Fibroblast of lung (primary cell): ENCODE measurements at regions not wholly inside any gene's neighbourhood (a gene's known extent, or its start where the extent isn't known, plus 50 kb on each side); places are given as distances from the start of the nearest gene placed in this dataset.

Experiments
- DNase-seq, 2 donors: peaks; one replicate each; pipeline versions ENCODE4 v3.0.0 to v3.0.0-alpha.2; 2010; ENCODE audit warnings: low read depth in 2 of 2
- H2AFZ ChIP-seq: 2 replicates; pipeline ENCODE4 v1.5.1; 2012; ENCODE audit warnings: low read length, control low read depth, inconsistent platforms
- H3K27ac ChIP-seq: 2 replicates; pipeline ENCODE4 v1.5.1; 2011; ENCODE audit warnings: low read length, control low read depth; ENCODE audit not compliant: insufficient read depth
- H3K27me3 ChIP-seq: 2 replicates; pipeline ENCODE4 v1.5.1; 2011; ENCODE audit warnings: mild to moderate bottlenecking, low read length; ENCODE audit not compliant: control insufficient read depth, insufficient read depth
- H3K36me3 ChIP-seq: 2 replicates; pipeline ENCODE4 v1.5.1; 2011; ENCODE audit warnings: low read length; ENCODE audit not compliant: control insufficient read depth, insufficient read depth
- H3K4me1 ChIP-seq: 2 replicates; pipeline ENCODE4 v1.5.1; 2011; ENCODE audit warnings: low read length; ENCODE audit not compliant: control insufficient read depth, insufficient read depth; ENCODE audit errors: extremely low read depth
- H3K4me2 ChIP-seq: 2 replicates; pipeline ENCODE4 v1.5.1; 2011; ENCODE audit warnings: low read length, control low read depth; ENCODE audit not compliant: insufficient read depth; ENCODE audit errors: extremely low read depth
- H3K4me3 ChIP-seq, 4 experiments: fragments of 200-600 bp in 1 of 4; sonication (generic) in 1 of 4; replicated peaks in 1 of 4; 2 replicates each; pipeline ENCODE4 v1.5.1; 2011 to 2016; ENCODE audit warnings: low read length in 4 of 4, low read depth in 3 of 4, mild to moderate bottlenecking in 3 of 4, control low read depth in 2 of 4, inconsistent platforms in 1 of 4, mixed read lengths in 1 of 4; ENCODE audit not compliant: insufficient read depth in 1 of 4; ENCODE audit errors: control extremely low read depth in 1 of 4
- H3K79me2 ChIP-seq: 2 replicates; pipeline ENCODE4 v1.5.1; 2012; ENCODE audit warnings: mild to moderate bottlenecking, low read length, inconsistent platforms; ENCODE audit not compliant: control insufficient read depth, insufficient read depth
- H3K9ac ChIP-seq: 2 replicates; pipeline ENCODE4 v1.5.1; 2011; ENCODE audit warnings: mild to moderate bottlenecking, low read length, control low read depth; ENCODE audit not compliant: insufficient read depth
- H3K9me3 ChIP-seq: 2 replicates; pipeline ENCODE4 v1.5.1; 2012; ENCODE audit warnings: low read depth, low read length; ENCODE audit not compliant: control insufficient read depth, insufficient read depth
- H4K20me1 ChIP-seq: 2 replicates; pipeline ENCODE4 v1.5.1; 2011; ENCODE audit warnings: low read length; ENCODE audit not compliant: control insufficient read depth, insufficient read depth; ENCODE audit errors: extremely low read depth
- EZH2 ChIP-seq: IDR thresholded peaks from 2 replicates; pipeline ENCODE4 v1.5.1; 2012; ENCODE audit warnings: low read length, control low read depth, mild to moderate bottlenecking; ENCODE audit errors: missing control alignments
- TF ChIP-seq, protein P1 (sequence below), 2 donors: IDR thresholded peaks in 1 of 2; conservative IDR thresholded peaks in 1 of 2; 1 replicate in 1 of 2; 2 replicates in 1 of 2; pipeline ENCODE4 v1.5.1; 2011 to 2012; ENCODE audit warnings: low read length in 2 of 2, control low read depth in 1 of 2, inconsistent platforms in 1 of 2, low read depth in 1 of 2, mild to moderate bottlenecking in 1 of 2

DNA sequence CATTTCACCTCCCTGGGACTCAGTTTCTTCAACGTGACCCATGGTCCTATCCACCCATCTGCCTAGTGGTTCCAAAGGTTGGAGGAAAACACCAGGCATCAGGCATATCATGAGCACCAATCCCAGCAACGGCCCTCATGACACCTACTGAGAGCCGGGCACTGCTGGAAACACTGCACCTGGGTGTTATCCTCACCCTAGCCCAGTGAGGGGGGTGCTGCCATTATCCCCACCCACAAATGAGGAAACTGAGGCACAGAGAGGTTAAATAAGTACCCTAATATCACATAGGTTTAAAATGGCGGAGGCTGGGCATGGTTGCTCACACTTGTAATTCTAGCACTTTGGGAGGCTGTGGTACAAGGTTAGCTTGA is 206.9 kb downstream of the MATN1 start:
- no peaks in the 10 kb centered on the region for H3K9me3 ChIP-seq
- H3K4me1 ChIP-seq: no peaks in the 10 kb centered on the region
- H3K36me3 ChIP-seq: no peaks in the 10 kb centered on the region
- H3K27ac ChIP-seq: no peak overlapping the region
- no peaks in the 10 kb centered on the region for H3K27me3 ChIP-seq
- no peak for TF ChIP-seq EZH2
- TF ChIP-seq, protein P1, sequence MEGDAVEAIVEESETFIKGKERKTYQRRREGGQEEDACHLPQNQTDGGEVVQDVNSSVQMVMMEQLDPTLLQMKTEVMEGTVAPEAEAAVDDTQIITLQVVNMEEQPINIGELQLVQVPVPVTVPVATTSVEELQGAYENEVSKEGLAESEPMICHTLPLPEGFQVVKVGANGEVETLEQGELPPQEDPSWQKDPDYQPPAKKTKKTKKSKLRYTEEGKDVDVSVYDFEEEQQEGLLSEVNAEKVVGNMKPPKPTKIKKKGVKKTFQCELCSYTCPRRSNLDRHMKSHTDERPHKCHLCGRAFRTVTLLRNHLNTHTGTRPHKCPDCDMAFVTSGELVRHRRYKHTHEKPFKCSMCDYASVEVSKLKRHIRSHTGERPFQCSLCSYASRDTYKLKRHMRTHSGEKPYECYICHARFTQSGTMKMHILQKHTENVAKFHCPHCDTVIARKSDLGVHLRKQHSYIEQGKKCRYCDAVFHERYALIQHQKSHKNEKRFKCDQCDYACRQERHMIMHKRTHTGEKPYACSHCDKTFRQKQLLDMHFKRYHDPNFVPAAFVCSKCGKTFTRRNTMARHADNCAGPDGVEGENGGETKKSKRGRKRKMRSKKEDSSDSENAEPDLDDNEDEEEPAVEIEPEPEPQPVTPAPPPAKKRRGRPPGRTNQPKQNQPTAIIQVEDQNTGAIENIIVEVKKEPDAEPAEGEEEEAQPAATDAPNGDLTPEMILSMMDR (conservative IDR thresholded peaks at IDR 0.05 in 1 of 2, IDR thresholded peaks at IDR 0.05 in 1 of 2; ENCODE audit: low read depth in 1 of 2, low read length in 2 of 2): no peak
- H3K4me3 ChIP-seq: no peak overlapping the region
- H3K4me2 ChIP-seq: no peak overlapping the region
- DNase-seq: no peak
- H4K20me1 ChIP-seq: no peaks in the 10 kb centered on the region
- H3K79me2 ChIP-seq: no peaks in the 10 kb centered on the region
- no peak overlapping the region for H2AFZ ChIP-seq
- no peak overlapping the region for H3K9ac ChIP-seq

DNA sequence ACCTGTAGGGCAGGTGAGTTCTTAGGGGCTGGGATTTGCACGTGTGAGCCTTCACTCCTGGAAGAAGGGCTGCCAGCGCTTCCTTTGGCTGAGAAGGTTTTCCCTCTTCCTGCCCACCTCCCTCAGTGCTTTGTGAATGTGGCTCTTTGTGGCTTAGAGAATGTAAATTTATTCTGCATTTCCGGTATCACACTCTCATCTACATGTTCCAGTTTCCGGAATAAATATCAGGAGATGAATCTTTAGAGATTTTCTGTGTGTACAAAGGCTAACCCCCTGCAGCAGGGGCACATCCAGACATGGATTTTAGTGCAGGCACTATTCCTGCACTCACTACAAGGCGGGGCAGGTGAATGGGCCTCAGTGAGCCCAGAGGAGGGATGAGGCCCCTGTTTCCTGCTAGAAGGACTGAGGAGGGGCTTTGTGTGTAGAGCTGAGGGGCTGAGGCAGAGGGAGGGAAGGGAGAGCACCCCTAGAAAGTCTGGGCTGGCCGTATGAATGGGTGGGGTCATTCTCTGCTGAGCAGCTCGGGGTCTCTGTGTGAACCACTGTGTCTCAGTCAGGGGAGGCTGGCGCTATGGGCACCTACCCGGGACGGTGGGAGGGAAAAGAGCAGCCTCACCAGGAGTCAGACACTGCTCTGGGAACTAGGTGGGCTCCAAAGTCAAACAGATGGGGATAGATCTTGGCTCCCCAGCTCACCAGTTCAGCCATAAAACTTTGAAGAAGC is 207.5 kb downstream of the MATN1 start:
- no peak for TF ChIP-seq EZH2
- TF ChIP-seq, protein P1 (conservative IDR thresholded peaks at IDR 0.05 in 1 of 2, IDR thresholded peaks at IDR 0.05 in 1 of 2; ENCODE audit: low read depth in 1 of 2, low read length in 2 of 2): no peak

DNA sequence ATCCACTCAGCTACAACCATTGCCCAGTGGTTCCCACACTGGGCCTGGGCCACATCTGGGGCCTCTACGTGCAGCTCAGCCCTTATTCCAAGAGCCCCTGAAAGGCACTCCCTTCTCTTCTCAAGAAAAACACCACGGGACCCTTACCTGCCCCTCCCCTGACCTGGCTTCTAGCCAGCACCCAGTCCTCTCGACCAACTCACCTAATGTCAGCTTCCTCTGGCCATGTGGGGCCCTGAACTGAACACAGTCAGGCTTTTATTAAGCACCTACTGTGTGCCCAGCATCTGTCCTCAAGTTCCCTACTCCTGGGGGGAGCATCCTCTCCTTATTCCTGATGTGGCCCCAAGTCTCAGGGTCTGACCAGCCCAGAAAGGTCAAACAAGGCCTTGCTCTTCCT is 208.4 kb downstream of the MATN1 start:
- Histone ChIP-seq H3K79me2 (no peaks in the 10 kb centered on the region), H3K4me3 (no peak overlapping the region), H3K27ac (no peak overlapping the region), H4K20me1 (no peaks in the 10 kb centered on the region), H3K9me3 (no peaks in the 10 kb centered on the region), H3K4me2 (no peak overlapping the region), H3K4me1 (no peaks in the 10 kb centered on the region), H3K27me3 (no peaks in the 10 kb centered on the region), H3K36me3 (no peaks in the 10 kb centered on the region), H3K9ac (no peak overlapping the region), H2AFZ (no peak overlapping the region)
- no peak for TF ChIP-seq EZH2
- TF ChIP-seq, protein P1 (conservative IDR thresholded peaks at IDR 0.05 in 1 of 2, IDR thresholded peaks at IDR 0.05 in 1 of 2; ENCODE audit: low read depth in 1 of 2, low read length in 2 of 2): no peak
- no peak for DNase-seq

More for the DNA sequence above, 207.5 kb downstream of the MATN1 start:
- no peaks in the 10 kb centered on the region for H3K79me2 ChIP-seq
- no peak overlapping the region for H3K9ac ChIP-seq
- no peaks in the 10 kb centered on the region for H3K4me1 ChIP-seq
- no peak overlapping the region for H3K27ac ChIP-seq
- H3K4me3 ChIP-seq: no peak overlapping the region
- no peaks in the 10 kb centered on the region for H3K36me3 ChIP-seq
- H3K4me2 ChIP-seq: no peak overlapping the region
- no peaks in the 10 kb centered on the region for H3K27me3 ChIP-seq
- no peak for DNase-seq
- no peaks in the 10 kb centered on the region for H3K9me3 ChIP-seq
- H4K20me1 ChIP-seq: no peaks in the 10 kb centered on the region
- H2AFZ ChIP-seq: no peak overlapping the region
